DMS53 treated with DMSO at 0.1 percent for 48 hours (cell line): ENCODE measurements at regions not wholly inside any gene's neighbourhood (a gene's known extent, or its start where the extent isn't known, plus 50 kb on each side); places are given as distances from the start of the nearest gene placed in this dataset.
"Not testable (repeated sequence)": the region's sequence is repeated elsewhere in the genome, so short reads cannot be mapped to it uniquely, and the experiment has no call there.

Experiments
- DNase-seq: peaks from one replicate; lab custom pipeline; 2025; ENCODE audit not compliant: unreplicated experiment; lab: John Stamatoyannopoulos, UW

- no peak for DNase-seq
These were observed 561.8 kb upstream of the CADM1 start for GRCh38 chr11:116065986-116066385.

GRCh38 chr11:116065191-116065895 is 561.1 kb upstream of the CADM1 start:
- no peak for DNase-seq

GRCh38 chr11:116062490-116063171 is 558.4 kb upstream of the CADM1 start:
- peak; percentile 94 for DNase-seq

GRCh38 chr11:116062129-116062489 is 557.9 kb upstream of the CADM1 start:
- DNase-seq: peak; percentile 93

- peak; percentile 58 for DNase-seq
These were observed 557.1 kb upstream of the CADM1 start for GRCh38 chr11:116061322-116061721.

- DNase-seq: peak; percentile 69
These were observed 555.7 kb upstream of the CADM1 start for GRCh38 chr11:116059919-116060318.

GRCh38 chr11:116057000-116057399 is 552.8 kb upstream of the CADM1 start:
- no peak for DNase-seq

GRCh38 chr11:116055064-116055463 is 550.8 kb upstream of the CADM1 start:
- DNase-seq: peak; percentile 85

- peak; percentile 57 for DNase-seq
These were observed 549.3 kb upstream of the CADM1 start for GRCh38 chr11:116053548-116053919.

GRCh38 chr11:116052603-116053547 is 548.7 kb upstream of the CADM1 start:
- DNase-seq: peak; percentile 71

- no peak for DNase-seq
These were observed 547.3 kb upstream of the CADM1 start for GRCh38 chr11:116051494-116051893.

GRCh38 chr11:116049383-116049782 is 545.2 kb upstream of the CADM1 start:
- DNase-seq: no peak

- no peak for DNase-seq
These were observed 541.9 kb upstream of the CADM1 start for GRCh38 chr11:116046127-116046526.

- DNase-seq: no peak
These were observed 540.7 kb upstream of the CADM1 start for GRCh38 chr11:116044941-116045340.

- DNase-seq: no peak
These were observed 540.3 kb upstream of the CADM1 start for GRCh38 chr11:116044520-116044919.

GRCh38 chr11:116043857-116044256 is 539.6 kb upstream of the CADM1 start:
- DNase-seq: no peak

- not testable (repeated sequence) for DNase-seq
These were observed 538.8 kb upstream of the CADM1 start for GRCh38 chr11:116043059-116043458.

- DNase-seq: no peak
These were observed 537.9 kb upstream of the CADM1 start for GRCh38 chr11:116042146-116042545.

GRCh38 chr11:116037861-116038260 is 533.6 kb upstream of the CADM1 start:
- no peak for DNase-seq

- peak; percentile 98 for DNase-seq
These were observed 531.8 kb upstream of the CADM1 start for GRCh38 chr11:116035977-116036376.

- DNase-seq: peak; percentile 100
These were observed 529.8 kb upstream of the CADM1 start for GRCh38 chr11:116033931-116034553.
